ENCODE measurements at regions not wholly inside any gene's neighbourhood (a gene's known extent, or its start where the extent isn't known, plus 50 kb on each side); places are given as distances from the start of the nearest gene placed in this dataset.

DNA sequence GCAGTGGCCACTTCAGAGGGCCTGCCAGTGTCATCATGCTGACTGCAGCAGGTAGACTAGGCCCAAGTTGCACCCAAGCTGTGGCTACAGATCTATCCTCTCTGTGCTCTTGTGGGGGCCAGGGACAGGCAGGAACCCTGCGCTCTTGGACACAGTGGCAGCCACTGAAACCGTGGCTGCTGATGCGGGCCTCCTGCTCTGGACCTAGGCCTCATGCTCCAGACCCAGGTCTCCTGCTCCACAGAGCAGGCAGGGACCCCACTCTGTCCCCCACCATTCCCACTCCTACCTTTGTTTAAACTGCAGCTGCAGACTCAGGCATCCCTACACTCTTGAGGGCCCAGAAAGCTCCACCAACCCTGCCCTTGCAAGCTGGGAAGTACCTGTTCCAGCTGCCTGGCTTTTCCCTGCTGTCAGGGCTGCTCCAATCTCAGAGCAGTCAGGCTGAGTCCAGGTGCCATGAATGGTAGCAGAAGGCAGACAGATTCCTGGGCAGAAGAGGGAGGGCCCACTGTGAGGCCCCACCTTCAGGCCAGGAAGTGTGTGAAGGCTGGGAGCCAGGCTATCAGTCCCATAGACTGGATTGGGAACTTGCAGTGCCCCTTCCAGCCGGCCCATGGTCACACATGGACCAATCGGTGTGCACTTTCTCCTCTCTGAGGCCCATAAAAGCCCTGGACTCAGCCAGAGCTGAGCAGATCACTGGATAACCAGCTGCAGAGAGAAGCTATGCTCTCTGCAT is 634.0 kb upstream of the SEMA3D start:
- TF ChIP-seq CTCF (IDR thresholded peaks at IDR 0.05; ENCODE audit: low read depth, low read length) (no peak), POLR2A (IDR thresholded peaks at IDR 0.05; ENCODE audit: extremely low read depth, insufficient read length) (no peak), MYC (IDR thresholded peaks at IDR 0.05; ENCODE audit: low read depth, low read length) (no peak)

All from NB4 (cell line).